HCT116 (cell line): ENCODE measurements at regions not wholly inside any gene's neighbourhood (a gene's known extent, or its start where the extent isn't known, plus 50 kb on each side); places are given as distances from the start of the nearest gene placed in this dataset.

Experiments used
- ATAC-seq: fragments of 200-7000 bp; cut with Tn5 transposase; 2 replicates; pipeline ENCODE4 v1.9.1; 2020; ENCODE audit warnings: mild to moderate bottlenecking, moderate library complexity
- BruUV-seq: library from RNA; stranded (reverse); fragments of 400-500 nt; replicated peaks from 2 replicates; lab custom pipeline; 2021; lab: Mats Ljungman, UMichigan
- CTCF ChIA-PET: fragments of 300-600 bp; sonication (Branson Sonifier 250); formaldehyde crosslinking; loops from one replicate; lab custom pipeline; 2021; ENCODE audit warnings: antibody characterized with exemption; lab: Charles Lee
- POLR2A ChIA-PET: fragments of 300-600, 350-600 bp; sonication (Branson Sonifier 250); formaldehyde crosslinking; loops from one replicate; lab custom pipeline; 2021; ENCODE audit warnings: antibody characterized with exemption; lab: Charles Lee
- RAD21 ChIA-PET, 2 experiments: fragments of 300-600 bp; sonication (Branson Sonifier 250); formaldehyde crosslinking; loops; one replicate each; lab custom pipeline; 2023; ENCODE audit warnings: low total read pairs in 2 of 2; ENCODE audit not compliant: uncharacterized antibody in 2 of 2, unreplicated experiment in 2 of 2, low non-redundant PET in 1 of 2; lab: Charles Lee
- DNase-seq: peaks from one replicate; pipeline ENCODE4 v3.0.0-alpha.2; 2010; ENCODE audit warnings: low read depth, low spot score
- H2AFZ ChIP-seq: fragments of 200-600 bp; shearing (Covaris generic), sonication (generic); 2 replicates; pipeline ENCODE4 v1.6.1; 2017; ENCODE audit warnings: low read depth, mixed run types, mixed read lengths, antibody characterized with exemption, low read length; ENCODE audit not compliant: poor library complexity, severe bottlenecking
- H3K27ac ChIP-seq: 2 replicates; pipeline ENCODE4 v1.5.1; 2012; ENCODE audit warnings: low read depth, low read length
- H3K27me3 ChIP-seq: fragments of 200-600 bp; sonication (generic); 2 replicates; pipeline ENCODE4 v1.6.1; 2016; ENCODE audit warnings: mixed run types, low read length, mixed read lengths; ENCODE audit not compliant: insufficient read depth
- H3K36me3 ChIP-seq, 2 experiments: fragments of 200-500 bp in 1 of 2; fragments of 200-600 bp in 1 of 2; sonication (Bioruptor generic) in 1 of 2; sonication (generic) in 1 of 2; 2 replicates each; pipeline versions ENCODE4 v1.5.1 to v1.6.1; 2014 to 2016; ENCODE audit warnings: low read length in 2 of 2, inconsistent platforms in 1 of 2, mixed read lengths in 1 of 2, mixed run types in 1 of 2; ENCODE audit not compliant: insufficient read depth in 2 of 2, control insufficient read depth in 1 of 2
- H3K4me1 ChIP-seq, 2 experiments: fragments of 200-600 bp in 1 of 2; sonication (generic) in 1 of 2; 2 replicates each; pipeline versions ENCODE4 v1.5.1 to v1.6.1; 2012 to 2017; ENCODE audit warnings: low read length in 2 of 2, inconsistent platforms in 1 of 2, mild to moderate bottlenecking in 1 of 2, mixed read lengths in 1 of 2, mixed run types in 1 of 2, moderate library complexity in 1 of 2; ENCODE audit not compliant: insufficient read depth in 2 of 2, control insufficient read depth in 1 of 2
- H3K4me2 ChIP-seq: fragments of 200-600 bp; sonication (generic); 2 replicates; pipeline ENCODE4 v1.6.1; 2017; ENCODE audit warnings: mixed run types, low read length, mixed read lengths
- H3K4me3 ChIP-seq, 2 experiments: fragments of 200-600 bp in 1 of 2; sonication (generic) in 1 of 2; replicated peaks in 1 of 2; 2 replicates each; pipeline ENCODE4 v1.5.1; 2011 to 2016; ENCODE audit warnings: low read length in 2 of 2, control low read depth in 1 of 2, low read depth in 1 of 2, mild to moderate bottlenecking in 1 of 2, mixed read lengths in 1 of 2, mixed run types in 1 of 2
- H3K79me2 ChIP-seq: fragments of 200-600 bp; sonication (generic); 2 replicates; pipeline ENCODE4 v1.6.1; 2017; ENCODE audit warnings: mild to moderate bottlenecking, mixed run types, low read length, moderate library complexity, mixed read lengths; ENCODE audit not compliant: insufficient read depth
- H3K9ac ChIP-seq: fragments of 200-600 bp; sonication (generic); 2 replicates; pipeline ENCODE4 v1.6.1; 2016; ENCODE audit warnings: low read length, mixed read lengths
- H3K9me2 ChIP-seq: fragments of 200-600 bp; sonication (generic), shearing (Covaris generic); 2 replicates; pipeline ENCODE4 v1.6.1; 2017; ENCODE audit warnings: mixed run types, mild to moderate bottlenecking, moderate library complexity; ENCODE audit not compliant: insufficient read depth
- H3K9me3 ChIP-seq, 2 experiments: fragments of 200-500 bp in 1 of 2; fragments of 200-600 bp in 1 of 2; sonication (Bioruptor generic) in 1 of 2; sonication (generic) in 1 of 2; 2 replicates each; pipeline ENCODE4 v1.6.1; 2014 to 2017; ENCODE audit warnings: low read length in 2 of 2, mixed read lengths in 2 of 2, inconsistent platforms in 1 of 2, low read depth in 1 of 2, mild to moderate bottlenecking in 1 of 2, mixed run types in 1 of 2, moderate library complexity in 1 of 2; ENCODE audit not compliant: control insufficient read depth in 1 of 2, insufficient read depth in 1 of 2
- H4K20me1 ChIP-seq: fragments of 200-600 bp; sonication (generic), shearing (Covaris generic); 2 replicates; pipeline ENCODE4 v1.6.1; 2017; ENCODE audit warnings: mixed run types, mild to moderate bottlenecking, moderate library complexity; ENCODE audit not compliant: insufficient read depth
- CBX3 ChIP-seq: IDR thresholded peaks from 2 replicates; pipeline ENCODE4 v1.6.1; 2012; ENCODE audit warnings: low read depth
- CEBPB ChIP-seq: IDR thresholded peaks from 2 replicates; pipeline ENCODE4 v1.6.1; 2012; ENCODE audit warnings: low read depth
- EGR1 ChIP-seq: IDR thresholded peaks from 2 replicates; pipeline ENCODE4 v1.6.1; 2012; ENCODE audit warnings: low read depth
- ELF1 ChIP-seq: IDR thresholded peaks from 2 replicates; pipeline ENCODE4 v1.6.1; 2012; ENCODE audit warnings: low read depth, borderline replicate concordance
- EZH2 ChIP-seq: fragments of 200-600 bp; sonication (generic); IDR thresholded peaks from 2 replicates; pipeline ENCODE4 v1.6.1; 2017; ENCODE audit warnings: antibody characterized with exemption, mixed run types
- EZH2phosphoT487 ChIP-seq: fragments of 200-600 bp; IDR thresholded peaks from 2 replicates; pipeline ENCODE4 v1.6.1; 2018; ENCODE audit warnings: antibody characterized with exemption, borderline replicate concordance
- FOSL1 ChIP-seq: IDR thresholded peaks from 2 replicates; pipeline ENCODE4 v1.6.1; 2012; ENCODE audit warnings: low read depth
- JUND ChIP-seq: IDR thresholded peaks from 2 replicates; pipeline ENCODE4 v1.6.1; 2012
- POLR2A ChIP-seq: IDR thresholded peaks from 2 replicates; pipeline ENCODE4 v1.7.0; 2011; ENCODE audit warnings: borderline replicate concordance; ENCODE audit not compliant: insufficient read depth, insufficient read length; ENCODE audit errors: extremely low read depth
- RAD21 ChIP-seq: IDR thresholded peaks from 2 replicates; pipeline ENCODE4 v1.6.1; 2012; ENCODE audit warnings: low read depth, mild to moderate bottlenecking
- SIN3A ChIP-seq: IDR thresholded peaks from 2 replicates; pipeline ENCODE4 v1.6.1; 2012; ENCODE audit warnings: low read depth
- SP1 ChIP-seq: IDR thresholded peaks from 2 replicates; pipeline ENCODE4 v1.6.1; 2012; ENCODE audit warnings: low read depth
- SRF ChIP-seq: IDR thresholded peaks from 2 replicates; pipeline ENCODE4 v1.6.1; 2012; ENCODE audit warnings: low read depth
- TCF7L2 ChIP-seq: IDR thresholded peaks from 2 replicates; pipeline ENCODE4 v1.7.0; 2011; ENCODE audit warnings: borderline replicate concordance, inconsistent platforms; ENCODE audit not compliant: insufficient read depth, insufficient read length; ENCODE audit errors: extremely low read depth
- ZNF274 ChIP-seq: fragments of 200-500 bp; sonication (Bioruptor generic); IDR thresholded peaks from 2 replicates; pipeline ENCODE4 v1.6.1; 2014; ENCODE audit warnings: mild to moderate bottlenecking, low read depth, low read length, inconsistent platforms
- intact Hi-C: fragments of 100-400 bp; cut with micrococcal nuclease; formaldehyde crosslinking; loops from 2 replicates; pipeline ENCODE4 v1.10.0; 2022
- TF ChIP-seq, protein P1 (sequence below): IDR thresholded peaks from 2 replicates; pipeline ENCODE4 v1.6.1; 2012
- TF ChIP-seq, protein P2 (sequence below): IDR thresholded peaks from 2 replicates; pipeline ENCODE4 v1.6.1; 2011; ENCODE audit warnings: mild to moderate bottlenecking, low read length, moderate library complexity; ENCODE audit not compliant: insufficient replicate concordance; ENCODE audit errors: extremely low read depth
- TF ChIP-seq, protein P3 (sequence below): IDR thresholded peaks from 2 replicates; pipeline ENCODE4 v1.6.1; 2012
- TF ChIP-seq, protein P4 (sequence below), 3 experiments: fragments of 200-600 bp in 1 of 3; sonication (generic) in 1 of 3; IDR thresholded peaks in 2 of 3; conservative IDR thresholded peaks in 1 of 3; 2 replicates each; pipeline ENCODE4 v1.5.1; 2012 to 2017; ENCODE audit warnings: low read depth in 2 of 3, low read length in 2 of 3, antibody characterized with exemption in 1 of 3, borderline replicate concordance in 1 of 3, control low read depth in 1 of 3, mild to moderate bottlenecking in 1 of 3, mixed read lengths in 1 of 3, mixed run types in 1 of 3, moderate library complexity in 1 of 3; ENCODE audit not compliant: insufficient read depth in 1 of 3

DNA sequence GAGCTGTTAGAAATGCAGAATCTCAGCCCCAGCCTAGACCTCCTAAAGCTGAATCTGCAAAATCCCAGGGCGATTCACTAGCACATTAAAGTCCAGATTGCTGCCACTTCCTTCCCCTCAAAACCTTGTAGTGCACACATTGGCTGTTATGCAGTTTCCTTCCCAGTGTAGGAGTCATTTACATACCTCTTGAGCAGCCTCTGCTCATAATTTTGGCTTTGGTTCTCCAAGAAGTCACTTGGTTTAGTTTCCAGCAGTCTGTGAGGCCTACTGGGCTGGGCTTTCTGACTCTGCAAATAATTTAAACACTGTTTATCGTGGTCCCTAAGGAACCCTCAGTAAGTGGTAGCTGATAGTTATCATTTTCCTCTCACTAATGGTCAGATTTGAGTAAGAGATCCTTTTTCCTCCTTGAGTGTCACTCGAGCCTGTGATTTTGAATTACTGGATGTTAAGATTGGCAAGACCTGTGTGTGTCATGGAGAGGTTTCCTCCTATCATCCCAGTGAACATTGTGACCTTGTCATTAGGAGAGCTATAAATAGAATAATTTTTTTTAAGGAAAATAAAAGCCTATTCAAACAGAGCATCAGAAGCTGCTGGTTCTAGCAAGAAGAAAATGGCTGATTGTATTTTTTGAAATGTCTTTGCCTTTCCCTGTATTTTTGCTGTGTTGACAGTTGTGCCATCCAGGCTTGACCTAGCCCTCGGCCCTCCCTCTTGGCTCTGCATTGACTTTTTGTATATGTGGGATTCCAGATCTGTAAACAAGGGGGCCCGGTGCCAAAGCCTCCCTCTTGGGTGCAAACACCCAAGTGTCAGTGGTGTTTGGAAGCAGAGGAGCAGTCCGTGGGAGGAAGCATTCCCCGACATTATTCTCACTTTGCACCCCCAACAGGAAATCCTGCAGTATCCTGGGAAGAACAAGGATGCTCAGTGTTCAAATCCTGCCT is 134.8 kb upstream of the ANKRD28 start:
- intact Hi-C loops = no loop called here
- Histone ChIP-seq H3K4me2 (no peak overlapping the region), H3K4me3 (no peak overlapping the region), H3K79me2 (no peaks in the 10 kb centered on the region), H3K36me3 (no peaks in the 10 kb centered on the region), H3K9me3 (no peaks in the 10 kb centered on the region), H2AFZ (no peak overlapping the region), H3K27me3 (no peaks in the 10 kb centered on the region), H3K9me2 (no peaks in the 10 kb centered on the region), H4K20me1 (no peaks in the 10 kb centered on the region), H3K4me1 (0 out of 4 replicates have a peak, but pooled peaks cover 0 to 3% of the 10 kb centered on the region in 2 experiments), H3K27ac (no peak overlapping the region), H3K9ac (no peak overlapping the region)
- POLR2A ChIA-PET = no interaction called here
- CTCF ChIA-PET = no interaction called here
- ATAC-seq (no peak), DNase-seq (no peak)
- BruUV-seq = no TSS peak
- RAD21 ChIA-PET = no interaction called here
- no peak for TF ChIP-seq SIN3A
- TF ChIP-seq FOSL1 = no peak
- TF ChIP-seq ELF1 = no peak
- TF ChIP-seq EGR1 = no peak
- no peak for TF ChIP-seq SRF
- no peak for TF ChIP-seq EZH2
- TF ChIP-seq RAD21 = no peak
- TF ChIP-seq ZNF274 = no peak
- TF ChIP-seq TCF7L2 = no peak
- TF ChIP-seq, protein P1, sequence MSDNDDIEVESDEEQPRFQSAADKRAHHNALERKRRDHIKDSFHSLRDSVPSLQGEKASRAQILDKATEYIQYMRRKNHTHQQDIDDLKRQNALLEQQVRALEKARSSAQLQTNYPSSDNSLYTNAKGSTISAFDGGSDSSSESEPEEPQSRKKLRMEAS = no peak
- TF ChIP-seq EZH2phosphoT487 = no peak
- TF ChIP-seq JUND = no peak
- TF ChIP-seq, protein P2, sequence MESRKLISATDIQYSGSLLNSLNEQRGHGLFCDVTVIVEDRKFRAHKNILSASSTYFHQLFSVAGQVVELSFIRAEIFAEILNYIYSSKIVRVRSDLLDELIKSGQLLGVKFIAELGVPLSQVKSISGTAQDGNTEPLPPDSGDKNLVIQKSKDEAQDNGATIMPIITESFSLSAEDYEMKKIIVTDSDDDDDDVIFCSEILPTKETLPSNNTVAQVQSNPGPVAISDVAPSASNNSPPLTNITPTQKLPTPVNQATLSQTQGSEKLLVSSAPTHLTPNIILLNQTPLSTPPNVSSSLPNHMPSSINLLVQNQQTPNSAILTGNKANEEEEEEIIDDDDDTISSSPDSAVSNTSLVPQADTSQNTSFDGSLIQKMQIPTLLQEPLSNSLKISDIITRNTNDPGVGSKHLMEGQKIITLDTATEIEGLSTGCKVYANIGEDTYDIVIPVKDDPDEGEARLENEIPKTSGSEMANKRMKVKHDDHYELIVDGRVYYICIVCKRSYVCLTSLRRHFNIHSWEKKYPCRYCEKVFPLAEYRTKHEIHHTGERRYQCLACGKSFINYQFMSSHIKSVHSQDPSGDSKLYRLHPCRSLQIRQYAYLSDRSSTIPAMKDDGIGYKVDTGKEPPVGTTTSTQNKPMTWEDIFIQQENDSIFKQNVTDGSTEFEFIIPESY = no peak
- TF ChIP-seq, protein P3, sequence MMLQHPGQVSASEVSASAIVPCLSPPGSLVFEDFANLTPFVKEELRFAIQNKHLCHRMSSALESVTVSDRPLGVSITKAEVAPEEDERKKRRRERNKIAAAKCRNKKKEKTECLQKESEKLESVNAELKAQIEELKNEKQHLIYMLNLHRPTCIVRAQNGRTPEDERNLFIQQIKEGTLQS = no peak
- TF ChIP-seq CBX3 = no peak
- no peak for TF ChIP-seq POLR2A
- TF ChIP-seq CEBPB = no peak
- TF ChIP-seq, protein P4, sequence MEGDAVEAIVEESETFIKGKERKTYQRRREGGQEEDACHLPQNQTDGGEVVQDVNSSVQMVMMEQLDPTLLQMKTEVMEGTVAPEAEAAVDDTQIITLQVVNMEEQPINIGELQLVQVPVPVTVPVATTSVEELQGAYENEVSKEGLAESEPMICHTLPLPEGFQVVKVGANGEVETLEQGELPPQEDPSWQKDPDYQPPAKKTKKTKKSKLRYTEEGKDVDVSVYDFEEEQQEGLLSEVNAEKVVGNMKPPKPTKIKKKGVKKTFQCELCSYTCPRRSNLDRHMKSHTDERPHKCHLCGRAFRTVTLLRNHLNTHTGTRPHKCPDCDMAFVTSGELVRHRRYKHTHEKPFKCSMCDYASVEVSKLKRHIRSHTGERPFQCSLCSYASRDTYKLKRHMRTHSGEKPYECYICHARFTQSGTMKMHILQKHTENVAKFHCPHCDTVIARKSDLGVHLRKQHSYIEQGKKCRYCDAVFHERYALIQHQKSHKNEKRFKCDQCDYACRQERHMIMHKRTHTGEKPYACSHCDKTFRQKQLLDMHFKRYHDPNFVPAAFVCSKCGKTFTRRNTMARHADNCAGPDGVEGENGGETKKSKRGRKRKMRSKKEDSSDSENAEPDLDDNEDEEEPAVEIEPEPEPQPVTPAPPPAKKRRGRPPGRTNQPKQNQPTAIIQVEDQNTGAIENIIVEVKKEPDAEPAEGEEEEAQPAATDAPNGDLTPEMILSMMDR (IDR thresholded peaks at IDR 0.05 in 2 of 3, conservative IDR thresholded peaks at IDR 0.05 in 1 of 3; ENCODE audit: borderline replicate concordance in 1 of 3, insufficient read depth in 1 of 3, low read depth in 2 of 3, low read length in 2 of 3) = no peak
- no peak for TF ChIP-seq SP1
